ENCODE measurements at regions not wholly inside any gene's neighbourhood (a gene's known extent, or its start where the extent isn't known, plus 50 kb on each side); places are given as distances from the start of the nearest gene placed in this dataset.

DNA sequence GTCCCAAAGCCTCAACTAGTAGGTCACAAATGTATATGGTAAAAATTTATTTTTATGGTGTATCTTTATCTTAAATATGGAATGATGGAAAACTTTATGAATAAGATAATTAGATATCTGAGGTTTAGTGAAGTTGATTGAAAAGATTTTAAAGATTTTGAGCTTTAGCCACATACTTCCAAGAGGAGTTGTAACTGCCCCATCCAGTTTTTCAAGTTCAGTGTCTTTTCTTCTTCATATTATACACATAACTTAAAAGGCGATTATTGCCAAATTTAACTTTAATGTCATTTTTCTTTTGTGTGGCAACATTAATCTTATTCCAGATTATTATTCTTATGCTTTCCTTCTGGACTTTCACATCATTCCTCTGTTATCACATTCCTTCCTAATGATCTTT is 266.4 kb downstream of the TINAG start:
- DNase-seq, result no peak

DNA sequence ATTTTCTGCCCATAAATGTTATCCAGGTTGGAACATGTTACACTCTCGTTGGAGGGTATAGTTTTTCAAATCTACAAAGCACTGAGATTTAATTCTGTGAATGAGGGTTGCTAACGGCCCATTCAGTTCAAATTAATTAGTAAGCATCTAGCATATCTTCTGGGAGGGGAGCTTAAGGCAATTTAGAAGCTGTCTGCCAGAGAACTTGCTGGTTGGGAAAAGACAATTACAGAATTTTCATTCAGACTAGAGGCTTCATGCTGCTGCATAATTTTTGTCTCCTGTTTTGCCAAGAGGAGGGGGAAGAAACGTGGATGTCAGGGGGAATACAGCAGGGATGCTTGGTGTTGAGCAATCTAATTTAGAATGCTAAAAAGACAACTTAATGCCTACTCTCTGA is 268.3 kb upstream of the FAM83B start:
- DNase-seq, result no peak

DNA sequence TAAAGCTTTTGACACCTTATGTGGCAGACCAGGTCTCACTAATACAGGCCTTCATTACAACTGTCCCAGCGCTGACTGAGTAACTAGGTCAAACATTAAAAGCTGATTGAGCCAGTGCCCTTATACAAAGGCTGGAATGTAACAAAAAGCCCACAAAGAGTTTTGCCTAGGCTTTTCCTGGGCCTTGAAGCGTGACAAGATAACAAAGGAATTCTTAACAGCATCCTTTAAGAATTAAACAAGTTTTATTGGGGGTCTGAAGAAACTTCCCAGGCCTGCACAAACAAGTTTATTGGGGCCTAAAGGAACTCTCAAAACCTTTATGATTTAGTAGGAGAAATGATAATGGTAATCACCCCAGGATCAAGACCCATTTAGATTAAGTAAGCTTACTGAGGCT is 267.6 kb upstream of the FAM83B start:
- no peak for DNase-seq

DNA sequence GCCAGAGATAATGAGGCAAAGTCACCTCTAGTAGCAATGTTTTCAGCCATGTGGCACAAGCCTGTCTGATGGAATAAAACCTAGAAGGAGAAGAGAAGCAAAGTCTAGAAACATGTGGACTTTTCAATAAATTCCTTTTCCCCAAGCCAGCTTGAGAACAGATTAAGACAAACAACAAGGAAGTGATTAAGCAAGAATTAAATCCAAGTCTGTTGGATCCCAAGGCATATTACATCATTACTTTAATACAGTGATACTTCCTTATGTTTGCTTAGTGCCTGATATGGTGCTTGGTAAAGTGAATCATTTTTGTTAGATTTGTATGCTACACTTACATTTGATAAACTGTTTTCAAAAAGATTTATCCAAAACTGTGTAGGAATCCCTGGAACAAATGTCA is 260.3 kb upstream of the FAM83B start:
- no peak for DNase-seq

DNA sequence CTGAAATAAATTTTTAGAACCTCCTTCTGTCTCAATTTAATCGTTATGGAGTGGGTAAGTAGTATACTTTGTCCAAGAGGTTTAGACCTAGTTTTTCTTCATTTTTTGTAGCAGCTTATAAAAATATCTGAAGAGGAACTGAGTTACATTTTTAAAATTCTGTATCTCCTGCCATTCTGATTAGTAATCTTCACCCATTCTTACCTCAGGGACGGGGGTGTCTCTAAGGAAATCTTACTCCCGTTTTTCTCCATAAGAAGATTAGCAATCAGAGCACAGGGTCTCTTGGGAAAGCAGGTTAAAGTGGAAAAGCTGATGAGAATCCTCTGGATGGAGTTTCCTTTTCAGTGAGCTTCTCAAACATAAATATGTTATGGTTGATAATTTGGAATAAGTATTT is 259.3 kb upstream of the FAM83B start:
- no peak for DNase-seq

DNA sequence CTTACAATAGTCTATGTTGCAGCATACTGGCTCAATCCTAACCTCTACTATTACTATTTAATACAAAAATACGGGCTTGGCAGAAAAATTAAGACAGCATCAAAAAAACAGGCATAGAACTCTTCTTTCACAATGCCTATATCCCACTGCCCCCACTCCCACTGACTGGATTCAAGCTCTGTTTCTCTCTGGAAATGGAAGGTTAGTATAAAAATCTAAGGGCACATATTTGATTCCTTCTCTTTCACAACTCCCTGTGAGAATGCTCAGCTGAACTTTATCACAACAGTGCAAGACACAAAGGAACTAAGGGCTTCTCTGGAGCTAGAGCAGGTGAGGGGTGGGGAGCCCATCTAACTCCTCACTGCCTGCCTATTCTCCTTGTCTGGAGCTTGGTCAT is 258.4 kb upstream of the FAM83B start:
- no peak for DNase-seq

DNA sequence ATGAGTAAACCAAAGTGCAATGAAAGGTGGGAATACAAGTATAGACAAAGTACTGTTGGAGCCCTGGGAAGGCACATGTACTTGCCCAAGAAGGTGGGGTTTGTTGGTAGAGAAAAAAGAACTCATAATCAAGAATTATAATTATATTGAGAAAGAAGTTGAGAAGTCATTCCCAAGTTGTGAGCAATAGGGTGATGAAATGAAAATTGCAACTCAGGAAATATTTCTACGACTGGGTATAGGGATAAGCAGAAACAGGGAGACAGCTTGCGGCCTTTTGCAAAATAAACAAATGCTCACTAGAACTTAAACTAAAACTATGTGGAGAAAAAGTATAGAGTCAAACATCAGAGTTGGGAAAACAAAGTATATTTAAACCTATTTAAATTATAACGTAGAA is 250.7 kb upstream of the FAM83B start:
- no peak for DNase-seq

DNA sequence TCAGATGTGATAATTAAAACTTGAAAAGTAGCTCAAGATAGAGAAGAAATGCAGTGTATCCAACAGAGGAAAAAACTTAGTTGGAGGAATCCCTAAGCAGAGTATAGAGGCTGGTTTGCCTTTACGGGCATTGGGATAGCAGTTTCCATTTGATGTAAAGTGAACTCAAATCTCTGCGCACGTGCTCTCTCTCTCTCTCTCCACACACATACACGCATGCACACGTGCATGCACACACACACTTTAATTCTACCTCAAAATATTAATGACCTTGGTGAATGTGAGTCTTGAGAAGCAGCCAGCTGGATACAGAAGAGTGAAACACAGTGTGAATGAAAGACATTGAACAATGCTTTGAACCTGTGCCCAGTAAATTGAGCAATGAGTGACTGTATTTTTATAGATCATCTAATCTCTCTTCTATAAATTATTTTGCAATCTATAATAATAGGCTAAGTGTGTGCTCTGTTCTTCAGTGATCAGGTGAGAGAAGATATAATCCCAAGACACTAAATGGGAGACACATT is 247.7 kb upstream of the FAM83B start:
- no peak for DNase-seq

DNA sequence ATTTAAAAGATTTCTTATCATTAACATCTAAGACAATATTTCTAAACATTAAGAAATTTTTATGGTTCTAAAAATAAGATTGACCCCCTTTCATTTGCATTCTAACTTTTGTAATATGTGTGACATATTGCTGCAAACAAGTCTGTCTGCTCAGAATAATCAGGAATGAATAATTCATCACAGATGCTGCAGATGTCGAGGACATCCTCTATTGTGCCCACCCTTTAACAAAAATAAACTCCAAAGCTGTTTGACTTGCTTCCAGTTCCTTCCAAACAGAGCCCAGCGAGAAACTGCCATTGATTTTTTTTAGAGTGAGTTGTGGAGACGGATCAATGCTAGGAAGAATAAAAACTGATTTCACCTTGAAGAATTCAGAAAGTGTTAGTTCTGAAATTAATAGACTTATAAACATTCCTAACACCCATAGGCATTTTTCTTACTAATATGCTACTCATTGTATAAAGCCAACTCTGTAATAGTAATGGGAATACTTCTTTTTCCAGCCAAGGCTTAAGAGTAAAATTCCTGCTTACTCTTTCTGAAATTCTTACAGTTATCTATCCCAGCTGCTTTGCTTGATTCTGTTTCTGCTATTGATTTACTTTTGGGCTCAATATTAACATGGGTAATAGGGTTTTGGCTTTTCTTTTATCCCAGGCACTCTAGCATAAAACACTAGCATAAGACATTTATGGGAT is 244.8 kb upstream of the FAM83B start:
- DNase-seq, result no peak

DNA sequence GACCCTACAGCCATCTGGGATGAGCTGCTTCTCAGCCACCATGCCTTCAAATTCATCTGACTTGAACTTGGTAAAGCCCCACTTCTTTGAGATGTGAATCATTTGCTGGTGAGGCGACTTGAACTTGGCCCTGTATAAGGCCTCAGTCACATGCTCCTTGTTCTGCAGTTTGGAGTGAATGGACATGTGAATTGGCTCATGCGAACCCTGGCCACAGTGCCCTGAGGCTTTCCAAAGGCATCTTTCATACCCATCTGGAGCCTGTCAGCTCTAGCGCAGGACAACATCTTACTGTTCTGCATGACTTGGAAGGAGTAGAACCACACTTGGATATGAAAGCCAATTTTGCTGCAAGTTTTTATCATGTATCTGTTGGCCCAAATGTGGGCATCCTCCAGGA is 244.0 kb upstream of the FAM83B start:
- DNase-seq, result no peak

DNA sequence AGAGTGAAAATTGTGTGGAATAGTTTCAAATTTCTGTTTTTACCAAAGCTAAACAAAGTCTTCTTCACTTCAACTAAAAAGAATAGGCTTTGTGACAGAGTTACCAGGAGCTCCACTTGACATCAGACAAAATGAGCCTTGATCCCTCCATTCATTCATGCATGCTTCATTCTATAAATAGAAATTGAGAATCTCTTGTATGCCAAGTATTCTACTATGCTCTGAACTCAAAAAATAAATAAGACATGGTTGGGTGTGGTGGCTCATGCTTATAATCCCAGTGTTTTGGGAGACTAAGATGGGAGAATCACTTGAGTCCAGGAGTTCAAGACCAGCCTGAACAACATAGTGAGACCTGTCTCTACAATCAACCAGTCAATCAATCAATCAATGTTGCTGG is 236.6 kb upstream of the FAM83B start:
- no peak for DNase-seq

DNA sequence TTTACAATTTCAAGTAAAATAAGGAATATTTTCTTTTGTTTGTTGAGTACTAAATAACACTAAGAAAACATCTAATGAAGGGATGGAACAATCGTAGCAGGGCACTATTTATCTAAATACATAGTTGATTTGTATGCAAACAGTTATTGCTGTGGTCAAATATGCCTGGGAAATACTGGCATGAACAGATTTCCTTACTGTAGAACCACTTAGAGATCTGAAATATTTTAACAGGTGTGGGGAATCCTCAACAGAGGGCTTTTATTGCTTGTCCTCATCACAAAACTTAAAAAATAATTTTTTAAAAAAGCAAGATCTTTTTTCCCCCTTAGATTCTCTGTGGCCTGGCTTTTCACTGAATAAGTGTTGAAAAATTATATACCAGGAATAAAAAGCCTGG is 233.0 kb upstream of the FAM83B start:
- DNase-seq, result no peak

DNA sequence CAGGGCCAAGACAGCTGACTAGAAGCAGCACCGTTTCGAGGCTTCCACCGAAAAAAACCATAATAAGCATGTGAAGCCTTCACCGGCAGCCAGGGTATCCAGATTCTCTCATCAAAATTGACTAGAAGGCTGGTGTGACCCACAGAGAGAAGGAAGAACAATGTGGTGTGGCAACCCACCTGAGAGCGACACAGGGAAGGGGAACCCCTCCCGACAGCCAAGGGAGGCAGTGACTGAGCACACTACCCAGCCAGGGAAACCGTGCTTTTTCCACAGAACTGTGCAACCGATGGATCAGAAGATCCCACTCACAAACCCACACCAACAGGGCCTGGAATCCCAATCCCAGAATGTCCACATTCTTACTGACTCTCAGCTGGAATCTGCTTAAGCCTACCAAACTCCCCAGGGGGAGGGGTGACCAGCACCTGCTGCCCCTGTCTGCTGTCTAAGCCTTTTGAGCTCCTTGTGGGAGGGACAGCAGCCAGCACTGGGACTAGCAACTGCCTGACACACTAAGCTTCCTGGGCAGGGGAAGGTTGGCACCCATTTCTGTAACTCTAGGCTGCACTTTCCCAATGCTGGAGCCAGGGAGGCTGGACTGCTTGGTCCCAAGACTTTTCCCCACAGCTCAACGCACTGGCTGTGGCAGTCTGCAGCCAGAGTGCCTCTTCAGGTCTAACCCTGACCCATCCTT is 231.9 kb upstream of the FAM83B start:
- no peak for DNase-seq

DNA sequence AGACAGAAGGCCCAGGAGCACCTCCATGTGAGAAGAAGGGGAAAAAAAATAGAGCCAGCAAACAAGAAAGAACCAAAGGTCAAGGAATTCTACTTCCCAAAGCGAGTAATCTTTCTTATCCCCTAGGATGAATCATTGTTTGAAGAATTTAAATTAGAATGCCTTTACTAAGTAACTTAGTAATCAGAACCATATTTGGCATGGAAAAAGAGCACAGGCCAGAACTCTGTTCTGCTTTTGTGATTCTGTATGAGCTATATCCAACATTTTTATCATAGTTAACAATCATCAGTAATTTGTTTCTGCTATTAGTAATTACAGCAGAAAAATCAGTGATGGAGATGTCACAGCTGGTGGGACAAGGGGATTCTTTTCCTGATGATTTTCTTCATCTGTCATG is 228.8 kb upstream of the FAM83B start:
- DNase-seq, result no peak

DNA sequence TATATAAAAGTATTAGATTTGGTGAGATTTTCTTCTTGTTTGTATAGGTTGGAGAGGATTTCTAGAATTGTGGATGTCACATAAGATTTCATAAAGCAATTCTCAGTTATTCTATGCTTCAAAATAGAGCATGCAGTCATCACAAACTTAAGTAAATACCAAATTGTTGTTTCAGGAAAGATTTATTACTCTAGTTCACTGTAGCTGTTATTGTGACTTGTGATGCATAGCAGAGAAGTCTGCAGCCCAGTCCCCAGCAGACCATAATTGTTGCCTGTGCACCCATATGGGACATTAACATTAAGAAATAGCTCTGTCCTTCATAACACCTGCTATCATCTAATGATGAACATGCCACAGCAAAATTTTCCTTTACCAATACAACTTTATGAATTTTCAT is 228.0 kb upstream of the FAM83B start:
- DNase-seq, result no peak

DNA sequence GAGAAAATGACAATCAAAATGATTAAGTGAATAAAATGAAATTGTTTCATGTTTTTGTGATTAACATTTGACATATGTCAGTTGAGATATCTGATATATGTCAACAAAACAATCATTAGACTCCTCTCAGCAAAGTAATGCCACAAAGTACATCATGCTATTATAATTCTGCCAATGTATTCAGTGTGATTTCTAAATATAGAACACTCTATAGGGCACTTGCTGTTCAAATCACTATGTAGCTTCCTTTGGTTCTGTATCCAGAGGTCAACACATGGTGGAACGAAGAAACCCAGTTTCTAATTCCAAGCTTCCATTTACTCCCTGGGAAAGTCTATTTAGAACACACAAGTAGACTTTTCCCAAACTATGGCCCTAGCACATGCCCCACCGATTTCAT is 227.5 kb upstream of the FAM83B start:
- DNase-seq, result no peak

DNA sequence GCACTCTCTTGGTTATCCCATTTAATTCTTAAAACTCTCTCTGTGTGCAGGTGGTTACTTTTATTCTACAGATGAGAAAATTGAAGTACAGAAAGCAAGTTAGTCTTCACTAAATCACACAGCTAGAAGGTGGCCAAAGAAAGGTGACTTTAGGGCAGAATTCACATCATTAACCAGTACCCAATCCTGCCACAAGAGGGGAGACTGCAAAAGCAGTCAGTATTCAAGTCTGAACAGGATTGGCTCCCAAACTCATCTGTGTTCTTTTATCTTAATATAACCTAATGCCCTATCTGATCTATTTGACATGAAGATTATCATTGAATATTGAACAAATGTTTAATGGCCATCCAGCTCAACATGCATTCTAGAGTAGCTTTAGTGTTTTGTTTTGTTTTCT is 225.3 kb upstream of the FAM83B start:
- peak; percentile 3 for DNase-seq

DNA sequence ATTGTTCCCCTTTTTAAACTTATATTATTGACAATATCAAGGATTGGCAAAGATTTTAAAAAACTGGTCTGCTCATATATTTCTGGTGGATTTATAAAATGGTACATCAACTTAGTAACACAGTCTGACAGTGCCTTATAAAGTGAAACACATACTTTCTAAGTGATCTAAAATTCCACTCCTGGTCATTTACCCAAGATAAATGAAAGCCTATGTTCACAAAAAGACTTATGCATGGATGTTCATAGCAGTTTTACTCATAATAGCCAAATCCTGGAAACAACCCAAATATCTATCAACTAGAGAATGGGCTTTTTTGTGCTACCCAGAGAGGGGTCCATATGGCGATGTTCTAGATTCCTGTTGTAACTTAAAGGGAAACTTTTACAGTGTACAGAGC is 222.4 kb upstream of the FAM83B start:
- DNase-seq, result no peak

DNA sequence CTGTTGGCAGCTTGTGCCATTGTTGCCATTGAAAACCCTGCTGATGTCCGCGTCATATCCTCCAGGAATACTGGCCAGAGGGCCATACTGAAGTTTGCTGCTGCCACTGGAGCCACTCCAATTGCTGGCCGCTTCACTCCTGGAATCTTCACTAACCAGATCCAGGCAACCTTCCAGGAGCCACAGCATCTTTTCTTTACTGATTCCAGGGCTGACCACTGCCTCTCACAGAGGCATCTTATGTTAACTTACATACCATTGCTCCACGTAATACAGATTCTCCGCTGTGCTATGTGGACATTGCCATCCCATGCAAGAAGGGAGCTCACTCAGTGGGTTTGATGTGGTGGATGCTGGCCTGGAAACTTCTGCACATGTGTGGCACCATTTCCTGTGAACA is 221.8 kb upstream of the FAM83B start:
- DNase-seq, result no peak

DNA sequence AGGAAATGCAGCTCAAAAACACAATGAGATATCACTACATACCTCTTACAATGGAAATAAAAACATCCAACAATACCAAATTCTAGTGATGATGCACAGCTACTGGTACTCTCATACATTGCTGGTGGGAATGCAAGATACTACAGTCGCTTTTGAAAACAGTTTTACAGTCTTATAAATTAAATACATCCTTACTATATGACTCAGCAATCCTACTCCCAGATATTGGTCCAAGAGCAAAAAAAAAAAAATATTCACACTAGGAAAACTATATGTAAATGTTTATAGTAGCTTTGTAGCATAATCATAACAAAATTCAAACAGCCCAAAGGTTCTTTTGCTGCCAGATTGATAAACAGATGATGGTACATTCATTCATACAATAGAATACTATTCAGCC is 217.4 kb upstream of the FAM83B start:
- DNase-seq, result no peak

DNA sequence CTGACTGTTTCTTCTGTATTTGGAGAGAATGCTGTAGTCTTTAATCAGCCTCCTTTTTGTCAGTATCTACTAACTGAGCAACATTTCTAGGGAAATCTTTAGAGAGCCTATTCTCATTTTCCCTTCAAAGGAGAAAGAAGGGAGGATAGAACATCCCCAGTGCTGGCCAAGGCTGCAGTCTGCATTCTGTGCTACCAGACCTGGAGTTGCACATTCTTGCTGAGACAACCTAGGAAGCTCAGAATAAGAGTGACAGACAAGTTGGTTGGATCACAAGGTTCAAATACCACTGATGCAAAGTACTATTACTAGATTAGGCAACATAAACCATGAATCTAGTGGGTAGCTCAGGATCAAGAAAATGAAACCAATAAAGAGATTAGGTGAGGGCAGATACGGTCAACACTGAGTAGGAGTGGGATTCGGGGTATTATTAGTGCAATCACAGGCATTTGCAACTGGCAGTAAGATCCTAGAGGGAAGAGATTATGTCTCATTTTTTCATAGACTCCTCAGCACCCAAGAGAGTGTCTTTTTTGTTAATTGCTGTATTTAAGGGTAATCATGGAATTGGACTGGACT is 213.5 kb upstream of the FAM83B start:
- no peak for DNase-seq

DNA sequence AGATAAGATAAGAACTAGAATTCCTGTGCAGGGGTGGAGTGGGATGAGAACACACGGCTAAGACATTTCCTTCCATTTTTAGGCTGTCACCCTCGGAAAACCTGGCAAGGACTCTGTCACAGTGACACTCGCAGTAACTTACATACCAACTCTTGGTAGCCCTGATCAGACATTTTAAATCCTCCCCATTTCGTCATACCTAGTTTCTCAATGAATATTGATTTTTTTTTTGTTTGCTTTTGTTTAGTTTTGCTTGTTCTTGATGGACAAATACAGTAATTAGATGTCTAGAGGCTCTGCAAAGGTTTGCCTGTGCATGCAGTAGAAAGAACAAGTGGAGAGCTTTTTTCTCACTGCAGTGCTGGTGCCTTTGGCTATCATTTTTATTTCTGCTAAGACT is 213.0 kb upstream of the FAM83B start:
- no peak for DNase-seq

DNA sequence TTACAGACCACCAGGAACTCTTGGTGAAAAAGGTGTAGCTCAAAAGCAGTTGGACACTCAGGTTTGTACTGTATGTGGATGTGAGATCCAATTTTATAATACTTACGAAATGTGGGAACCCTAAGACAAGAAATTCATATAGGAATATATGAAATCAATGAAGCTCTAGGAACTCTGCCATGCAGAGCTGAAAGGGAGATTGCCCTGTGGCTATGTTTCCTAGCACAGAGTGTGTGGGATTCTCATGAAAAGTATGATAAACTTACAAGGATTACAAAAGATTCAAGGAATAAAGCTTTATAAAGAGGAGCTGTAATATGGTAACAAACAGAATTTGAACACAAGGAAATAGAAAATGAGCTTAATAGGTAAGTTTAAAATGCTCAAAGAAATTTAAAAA is 205.7 kb upstream of the FAM83B start:
- DNase-seq, result no peak

All from hematopoietic multipotent progenitor cell treated with erythropoietin and hydrocortisone succinate and interleukin-3 and kit ligand, for 6 days (in vitro differentiated cells).